ENCODE measurements at regions not wholly inside any gene's neighbourhood (a gene's known extent, or its start where the extent isn't known, plus 50 kb on each side); places are given as distances from the start of the nearest gene placed in this dataset.

GRCh38 chr10:71021402-71021801 lies 133.0 kb upstream of the PCBD1 start:
- no peak for TF ChIP-seq CTCF (IDR thresholded peaks at IDR 0.05)
- no peak for TF ChIP-seq POLR2A (IDR thresholded peaks at IDR 0.05)
